Stimulated activated CD4-positive, alpha-beta T cell treated with anti-CD3 and anti-CD28 coated beads, TNF-alpha, amount 100 ng/mL, for 1 hour (primary cell): ENCODE measurements at regions not wholly inside any gene's neighbourhood (a gene's known extent, or its start where the extent isn't known, plus 50 kb on each side); places are given as distances from the start of the nearest gene placed in this dataset.
"Not testable (repeated sequence)": the region's sequence is repeated elsewhere in the genome, so short reads cannot be mapped to it uniquely, and the experiment has no call there.

Experiments used
- DNase-seq, 3 donors: peaks; one replicate each; pipeline ENCODE4 v3.0.0-alpha.2; 2020; ENCODE audit warnings: low read depth in 3 of 3, low spot score in 1 of 3

DNA sequence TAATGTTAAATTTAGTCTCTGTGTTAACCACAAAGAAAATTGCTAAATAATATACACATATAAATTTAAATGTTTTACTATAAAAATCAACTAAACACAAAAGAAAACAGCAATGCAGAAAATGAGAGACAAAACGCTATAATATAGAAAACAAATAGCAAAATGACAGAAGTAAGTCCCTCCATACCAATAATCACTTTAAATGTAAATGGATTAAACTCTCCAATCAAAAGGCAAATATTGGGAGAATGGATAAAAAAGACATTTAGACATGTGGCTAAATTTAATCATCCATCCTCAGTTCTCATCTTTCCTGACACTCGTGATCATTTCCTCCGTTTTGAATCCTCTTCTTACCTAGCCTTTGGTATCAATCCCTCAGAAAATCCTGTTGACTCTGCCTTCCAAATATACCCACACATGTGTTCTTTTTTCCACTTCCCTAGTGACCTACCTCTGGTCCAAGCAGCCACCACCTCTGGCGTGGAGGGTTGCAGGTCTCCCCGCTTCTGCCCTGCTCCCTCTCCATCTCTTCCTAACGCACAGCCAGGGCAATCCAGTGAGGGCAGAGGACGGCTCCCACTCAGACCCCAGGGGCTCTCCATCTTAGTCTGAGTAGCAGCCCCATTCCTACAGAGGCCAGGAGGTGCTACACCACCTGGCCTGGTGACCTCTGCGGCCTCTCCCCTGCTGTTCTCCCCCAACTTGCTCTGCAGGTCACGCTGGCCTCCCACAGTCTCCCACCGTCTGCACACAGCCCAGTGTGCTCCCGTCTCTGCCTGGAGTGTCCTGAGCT lies 149.2 kb downstream of the RNASET2 start:
- DNase-seq = no peak

- no peak for DNase-seq
These were observed 150.0 kb downstream of the RNASET2 start for GRCh38 chr6:166806217-166806838.

DNA sequence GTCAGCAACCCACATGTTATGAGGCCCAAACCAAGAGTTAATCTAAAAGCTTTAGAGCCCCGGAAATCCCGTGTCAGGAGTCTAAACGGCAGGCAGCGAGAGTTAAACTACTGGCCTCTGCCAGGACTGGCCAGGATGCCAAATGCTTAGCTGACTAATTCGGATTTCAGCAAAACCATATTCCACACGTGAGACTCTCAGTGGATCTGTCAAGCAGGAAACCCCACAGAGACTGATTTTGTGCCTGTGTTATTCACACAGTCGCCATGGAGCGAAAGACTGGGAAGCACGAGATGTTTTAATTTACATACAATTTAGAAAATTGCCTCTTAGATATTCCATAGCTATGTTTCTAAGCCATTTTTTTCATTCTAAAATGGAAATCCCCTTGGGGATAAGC lies 152.9 kb downstream of the RNASET2 start:
- DNase-seq = no peak

- DNase-seq = no peak
These were observed 153.9 kb downstream of the RNASET2 start for GRCh38 chr6:166802401-166802800.

GRCh38 chr6:166800137-166800536 lies 156.2 kb downstream of the RNASET2 start:
- no peak for DNase-seq

DNA sequence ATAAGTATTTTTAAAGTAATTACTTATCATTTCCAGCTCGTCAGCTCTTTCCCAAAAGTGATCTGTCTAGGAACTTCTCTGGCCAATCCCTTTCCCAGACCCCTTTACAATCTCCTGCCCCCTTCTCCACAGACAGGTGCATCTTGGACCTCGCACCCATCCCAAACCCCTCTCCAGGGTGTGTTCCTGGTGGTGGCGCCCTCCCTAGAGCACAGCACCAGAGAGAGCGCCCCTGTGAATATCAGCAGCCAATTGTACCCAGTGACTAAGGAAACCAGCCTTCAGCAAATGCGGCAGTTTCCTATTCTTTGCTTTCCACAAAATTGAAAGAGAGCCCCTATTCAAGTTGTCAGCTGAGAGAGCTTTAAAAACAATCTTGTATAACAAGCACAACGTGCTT lies 157.7 kb downstream of the RNASET2 start:
- no peak for DNase-seq

GRCh38 chr6:166796610-166797009 lies 159.7 kb downstream of the RNASET2 start:
- DNase-seq = no peak

DNA sequence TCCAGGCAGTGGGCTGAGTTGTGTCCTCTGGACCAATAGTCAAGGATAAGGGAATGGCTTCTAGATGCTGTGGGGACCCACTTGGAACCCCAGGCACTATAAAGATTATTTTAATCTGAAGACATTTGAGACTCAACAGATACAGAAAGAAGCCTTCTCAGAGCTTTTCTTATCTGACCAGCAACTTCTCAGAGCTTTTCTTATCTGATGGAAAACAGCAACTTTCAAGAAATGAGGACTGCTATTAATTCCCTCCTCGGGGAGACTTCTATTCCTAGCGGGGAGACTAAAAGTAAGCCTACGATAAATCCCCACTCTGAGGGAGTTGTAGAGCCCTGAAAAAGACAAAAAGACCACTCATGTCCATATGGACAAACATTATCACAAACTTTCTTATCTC lies 160.5 kb downstream of the RNASET2 start:
- DNase-seq = no peak

DNA sequence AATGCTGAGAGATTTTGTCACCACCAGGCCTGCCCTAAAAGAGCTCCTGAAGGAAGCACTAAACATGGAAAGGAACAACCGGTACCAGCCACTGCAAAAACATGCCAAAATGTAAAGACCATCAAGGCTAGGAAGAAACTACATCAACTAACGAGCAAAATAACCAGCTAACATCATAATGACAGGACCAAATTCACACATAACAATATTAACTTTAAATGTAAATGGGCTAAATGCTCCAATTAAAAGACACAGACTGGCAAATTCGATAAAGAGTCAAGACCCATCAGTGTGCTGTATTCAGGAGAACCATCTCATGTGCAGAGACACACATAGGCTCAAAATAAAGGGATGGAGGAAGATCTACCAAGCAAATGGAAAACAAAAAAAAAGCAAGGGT lies 163.8 kb upstream of the RPS6KA2 start:
- DNase-seq = not testable (repeated sequence)

GRCh38 chr6:166788846-166789529 lies 161.9 kb upstream of the RPS6KA2 start:
- not testable (repeated sequence) for DNase-seq

- no peak for DNase-seq
These were observed 159.7 kb upstream of the RPS6KA2 start for GRCh38 chr6:166786704-166787293.

DNA sequence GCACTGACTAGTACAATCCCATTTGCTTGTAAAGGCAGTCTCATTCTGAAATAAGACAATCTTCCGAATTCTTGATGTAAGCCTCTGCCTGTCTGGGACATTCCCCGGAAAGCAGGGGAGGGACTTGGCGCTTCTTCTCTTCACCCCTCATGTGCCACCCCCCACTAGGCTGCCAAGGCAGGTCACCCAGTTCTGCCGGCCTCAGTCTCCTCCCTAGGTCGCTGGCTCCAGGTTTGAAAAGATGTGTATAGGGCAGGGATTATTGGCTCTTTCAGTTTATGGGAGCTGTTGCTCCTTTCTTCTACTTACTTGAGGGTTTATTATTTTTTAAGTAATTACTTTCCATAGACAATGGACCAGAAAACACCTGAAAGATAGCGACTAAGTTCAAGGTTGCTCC lies 158.1 kb upstream of the RPS6KA2 start:
- DNase-seq = no peak

GRCh38 chr6:166784691-166785090 lies 157.6 kb upstream of the RPS6KA2 start:
- DNase-seq = no peak

GRCh38 chr6:166782520-166782919 lies 155.5 kb upstream of the RPS6KA2 start:
- DNase-seq = no peak

DNA sequence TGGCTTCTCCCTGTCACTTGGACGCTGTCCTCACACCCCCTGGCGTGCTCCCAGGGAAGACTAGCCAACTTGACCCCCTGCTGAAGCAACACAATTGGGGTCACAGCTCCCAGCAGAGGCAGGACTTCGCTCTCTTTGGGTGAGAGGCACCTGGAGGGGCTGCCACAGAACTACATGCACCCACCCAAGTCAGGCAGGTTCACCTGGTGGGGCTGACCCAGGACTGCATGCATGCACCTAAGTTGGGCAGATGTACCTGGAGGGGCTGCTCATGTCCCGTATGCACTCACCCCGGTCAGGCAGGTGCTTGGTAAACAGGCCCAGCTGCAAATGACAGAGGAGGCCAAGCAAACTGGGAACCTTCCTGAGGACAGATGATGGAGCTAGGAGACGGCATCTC lies 154.3 kb upstream of the RPS6KA2 start:
- no peak for DNase-seq

- DNase-seq = no peak
These were observed 153.1 kb upstream of the RPS6KA2 start for GRCh38 chr6:166779963-166780683.

DNA sequence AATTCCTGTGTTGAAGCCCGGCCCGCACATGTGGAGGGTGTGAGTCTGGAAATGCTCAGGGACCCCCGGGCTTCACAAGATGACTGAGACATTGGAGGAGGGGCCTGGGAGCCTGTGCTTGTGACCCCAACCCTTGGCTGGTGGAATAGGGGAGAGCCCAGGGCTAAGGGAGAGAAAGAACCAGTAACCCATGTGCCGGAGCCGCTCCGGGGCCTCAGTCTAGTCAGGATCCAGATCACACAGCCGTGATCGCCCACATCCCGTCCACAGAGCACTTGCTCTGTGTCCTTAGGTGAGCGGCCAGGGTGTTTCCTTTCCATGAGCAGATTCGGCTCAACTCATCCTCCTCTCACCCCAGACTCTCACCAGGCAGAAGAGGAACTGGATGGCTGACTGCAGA lies 152.3 kb upstream of the RPS6KA2 start:
- no peak for DNase-seq

- no peak for DNase-seq
These were observed 151.7 kb upstream of the RPS6KA2 start for GRCh38 chr6:166778776-166779175.

DNA sequence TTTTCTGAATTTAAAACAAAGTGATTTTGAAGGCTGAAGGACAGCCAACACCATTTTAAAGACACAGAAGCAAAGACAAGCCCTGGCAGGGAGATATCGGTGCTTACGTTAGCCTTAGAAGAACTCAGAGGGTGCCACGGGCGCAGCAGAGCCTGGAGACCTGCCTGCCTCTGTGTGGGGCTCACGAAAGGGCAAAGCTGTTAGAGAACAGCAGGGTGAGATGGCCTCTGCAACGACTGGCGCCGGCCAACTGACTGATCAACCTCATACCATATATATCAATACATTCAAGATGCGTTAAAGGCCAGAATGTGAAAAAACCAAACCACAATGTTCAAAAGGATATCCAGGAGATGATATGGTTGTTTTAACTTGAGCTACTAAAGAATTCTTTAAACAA lies 151.0 kb upstream of the RPS6KA2 start:
- no peak for DNase-seq

- DNase-seq = no peak
These were observed 150.1 kb upstream of the RPS6KA2 start for GRCh38 chr6:166777096-166777630.

- no peak for DNase-seq
These were observed 149.5 kb upstream of the RPS6KA2 start for GRCh38 chr6:166776571-166776970.
